ENCODE measurements at regions not wholly inside any gene's neighbourhood (a gene's known extent, or its start where the extent isn't known, plus 50 kb on each side); places are given as distances from the start of the nearest gene placed in this dataset.
"Not testable (repeated sequence)": the region's sequence is repeated elsewhere in the genome, so short reads cannot be mapped to it uniquely, and the experiment has no call there.

DNA sequence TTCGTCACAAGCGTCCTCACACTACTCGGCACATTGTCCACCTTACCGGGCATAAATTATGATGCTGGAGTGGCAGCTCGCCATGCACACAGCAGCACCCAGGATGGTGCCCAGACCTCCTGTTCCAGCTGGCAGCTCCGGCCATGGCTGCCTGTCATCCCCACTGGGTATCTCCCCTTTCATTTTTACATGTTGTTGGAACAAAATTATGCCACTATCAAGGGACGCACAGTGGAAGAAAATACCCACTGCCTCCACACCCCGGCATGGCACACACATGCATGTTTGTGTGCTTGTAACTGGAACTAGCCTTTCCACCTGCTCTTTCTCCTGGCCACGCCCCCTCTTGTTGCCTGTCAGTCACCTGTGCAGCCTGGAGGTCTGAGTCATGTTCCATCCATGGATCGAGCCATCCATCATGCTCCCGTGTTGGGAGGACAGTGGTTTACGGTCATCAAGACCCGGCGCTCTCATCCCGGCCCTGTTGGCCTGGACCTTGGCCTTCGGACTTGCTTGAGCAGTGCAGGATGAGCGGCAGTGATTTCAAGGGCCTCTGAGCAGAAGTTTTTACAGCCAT is 1069.6 kb downstream of the BRD1 start:
- no peak for DNase-seq (ENCODE audit: low read depth)

DNA sequence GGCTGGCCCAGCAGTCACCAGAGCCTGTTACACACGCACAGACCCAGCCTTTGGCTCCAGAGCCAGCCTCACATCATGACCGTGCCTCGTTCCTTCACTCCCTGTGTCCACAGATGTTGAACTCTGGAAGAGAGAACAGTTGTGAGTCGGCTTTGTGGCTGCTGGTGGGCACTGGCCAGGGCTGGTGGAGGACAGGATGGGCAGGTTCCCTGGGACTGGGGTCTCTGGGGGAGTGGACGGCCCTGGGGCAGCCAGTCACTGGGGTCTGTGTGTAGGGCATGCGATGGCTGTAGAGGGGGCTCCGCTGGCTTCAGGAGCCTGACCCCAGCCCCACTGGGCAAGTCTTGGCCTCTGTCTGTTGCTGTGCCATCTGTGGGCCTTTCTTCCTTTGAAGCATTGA is 1070.1 kb downstream of the BRD1 start:
- DNase-seq (ENCODE audit: low read depth): no peak

DNA sequence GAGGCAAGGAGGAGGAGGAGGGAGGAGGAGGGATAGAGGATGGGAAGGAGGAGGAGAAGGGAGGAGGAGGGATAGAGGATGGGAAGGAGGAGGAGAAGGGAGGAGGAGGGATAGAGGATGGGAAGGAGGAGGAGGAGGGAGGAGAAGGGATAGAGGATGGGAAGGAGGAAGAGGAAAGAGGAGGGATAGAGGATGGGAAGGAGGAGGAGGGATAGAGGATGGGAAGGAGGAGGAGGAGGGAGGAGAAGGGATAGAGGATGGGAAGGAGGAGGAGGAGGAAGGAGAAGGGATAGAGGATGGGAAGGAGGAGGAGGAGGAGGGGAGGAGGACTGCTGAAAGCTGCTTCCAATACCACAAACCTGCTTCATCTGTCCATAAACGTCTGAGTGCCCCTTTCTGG is 1070.5 kb downstream of the BRD1 start:
- DNase-seq (ENCODE audit: low read depth): not testable (repeated sequence)

DNA sequence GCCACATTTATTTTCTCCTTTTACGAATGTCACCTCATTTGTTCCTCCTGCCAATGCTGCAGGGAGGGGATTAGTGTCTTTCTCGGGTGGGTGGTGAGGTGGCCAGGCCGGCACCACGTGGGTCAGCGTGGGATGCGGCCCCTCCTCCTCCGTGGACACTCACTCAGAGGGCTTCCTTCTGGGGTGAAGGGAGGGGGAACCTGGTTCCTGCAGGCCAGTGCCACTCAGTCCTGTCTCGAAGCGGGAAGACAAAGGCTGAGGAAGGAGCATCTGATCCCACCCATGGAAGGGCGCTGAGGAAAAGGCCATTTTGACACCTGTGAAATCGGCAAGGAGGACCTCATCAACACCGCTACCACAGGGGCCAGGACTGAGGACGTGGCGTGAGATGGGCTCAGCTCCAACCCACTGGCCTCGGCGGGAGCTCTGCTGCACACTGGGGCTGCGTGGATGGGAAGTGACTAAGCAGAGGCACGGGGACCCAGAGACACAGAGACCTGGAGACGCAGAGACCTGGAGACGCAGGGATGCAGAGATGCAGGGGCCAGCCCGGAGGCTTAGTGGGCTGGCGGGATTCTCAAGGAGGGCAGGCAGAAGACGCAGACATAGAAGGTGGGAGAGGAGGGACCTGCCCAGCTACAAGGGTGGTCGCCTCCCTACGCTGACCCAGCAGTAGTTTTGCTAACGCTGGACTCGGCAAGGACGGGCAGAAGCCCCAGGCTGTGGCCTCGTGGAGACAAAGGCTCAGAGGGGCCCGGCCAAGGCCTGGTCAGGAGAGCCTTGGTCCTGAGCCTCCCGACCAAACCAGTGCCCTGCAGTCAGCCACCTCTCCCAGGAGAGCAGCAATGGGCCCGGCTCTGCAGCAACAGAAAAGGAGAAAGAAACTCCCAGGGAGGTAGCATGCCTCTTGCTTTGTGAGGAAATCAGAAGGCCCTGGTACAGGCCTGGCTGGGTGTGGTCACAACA is 1071.2 kb downstream of the BRD1 start:
- no peak for DNase-seq (ENCODE audit: low read depth)

DNA sequence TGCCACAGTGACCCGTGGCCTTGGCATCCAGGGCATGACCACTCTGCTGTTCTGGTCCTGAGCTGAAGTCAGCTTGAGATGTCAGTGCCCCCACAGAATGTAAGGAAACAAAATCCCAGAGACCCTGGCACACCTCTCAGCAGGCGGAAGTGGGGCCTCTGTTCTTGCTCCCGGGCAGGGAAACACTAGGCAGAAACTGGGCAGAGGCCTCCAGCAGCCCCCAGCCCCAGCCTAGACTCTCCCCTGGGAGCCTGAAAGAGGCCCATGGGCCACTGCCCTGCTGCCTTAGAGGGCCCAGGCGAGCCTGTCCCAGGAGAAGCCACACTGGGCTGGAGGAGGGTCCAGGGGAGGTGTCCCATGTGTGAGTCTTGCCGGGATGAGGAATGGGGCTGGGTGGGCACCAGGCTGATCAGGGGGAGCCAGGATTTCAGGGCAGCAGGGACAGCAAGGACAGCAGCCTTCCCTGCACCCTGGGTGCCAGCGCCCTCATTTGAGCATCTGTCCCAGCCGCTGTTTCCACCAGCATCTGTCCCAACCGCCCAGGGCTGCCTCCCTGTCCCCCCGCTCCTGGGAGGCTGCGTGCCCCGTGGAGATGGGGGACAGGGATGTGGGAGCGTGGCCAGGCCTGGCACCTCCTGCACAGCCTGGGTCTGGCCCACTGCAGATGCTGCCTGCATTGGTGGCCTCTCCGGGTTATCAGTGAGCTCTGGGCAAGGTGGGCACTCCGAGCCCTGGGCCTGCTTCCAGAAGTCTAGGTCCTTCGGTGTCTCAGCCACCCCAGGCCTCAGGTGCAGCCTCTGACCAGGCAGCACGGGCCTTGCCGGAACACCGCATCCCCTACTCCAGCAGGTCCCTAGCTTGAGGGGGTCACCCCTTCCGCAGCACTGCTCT is 1072.4 kb downstream of the BRD1 start:
- no peak for DNase-seq (ENCODE audit: low read depth)

DNA sequence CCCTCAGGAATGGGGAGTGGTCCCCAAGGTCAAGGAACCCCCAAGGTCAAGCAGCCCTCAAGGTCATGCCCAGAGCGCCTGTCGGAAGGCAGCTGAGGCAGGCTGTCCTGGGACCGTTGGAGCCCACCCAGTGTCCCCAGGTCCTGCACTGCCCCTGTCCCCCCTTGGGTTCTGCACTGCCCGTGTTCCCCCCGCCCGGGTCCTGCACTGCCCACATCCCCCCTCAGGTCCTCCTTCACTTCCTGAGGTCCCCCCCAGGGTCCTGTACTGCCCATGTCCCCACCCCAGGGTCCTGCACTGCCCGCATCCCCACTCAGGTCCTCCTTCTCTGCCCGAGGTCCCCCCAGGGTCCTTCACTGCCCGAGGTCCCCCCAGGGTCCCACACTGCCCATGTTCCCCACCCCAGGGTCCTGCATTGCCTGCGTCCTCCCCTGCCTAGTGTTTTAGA is 1073.0 kb downstream of the BRD1 start:
- DNase-seq (ENCODE audit: low read depth): no peak

DNA sequence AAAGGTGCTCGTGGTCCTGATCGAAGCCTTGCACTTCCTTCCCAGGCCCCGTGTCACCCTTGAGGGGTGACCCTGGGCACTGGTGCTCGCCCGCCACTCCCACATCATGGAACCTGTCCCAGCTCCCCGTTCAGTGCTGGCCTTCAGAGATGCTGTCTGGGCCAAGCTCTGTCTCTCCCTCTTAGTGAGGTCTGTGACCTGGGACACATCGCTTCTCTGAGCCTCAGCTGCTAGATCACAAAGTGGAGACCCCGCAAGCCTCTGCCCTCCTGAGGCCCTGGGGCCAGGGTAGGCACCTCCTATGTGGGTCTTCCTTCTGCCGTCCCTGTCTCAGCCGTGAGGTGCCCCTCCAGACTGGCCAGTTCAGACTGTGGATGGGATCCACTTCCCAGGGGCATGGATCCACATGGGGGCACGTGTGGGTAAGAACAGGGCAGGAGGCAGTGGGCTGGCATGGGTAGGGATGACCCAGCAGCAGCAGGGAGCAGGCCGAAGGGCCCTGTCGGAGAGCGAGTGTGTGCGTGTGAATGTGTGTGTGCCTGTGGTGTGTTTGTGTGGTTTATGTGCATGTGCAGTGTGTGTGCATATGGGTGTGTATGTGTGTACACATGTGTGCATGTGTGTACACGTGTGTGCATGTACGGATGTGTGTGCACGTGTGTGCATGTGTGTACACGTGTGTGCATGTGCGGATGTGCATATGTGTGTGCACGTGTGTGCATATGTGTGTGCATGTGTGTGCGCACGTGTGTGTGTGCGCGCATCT is 1073.7 kb downstream of the BRD1 start:
- no peak for DNase-seq (ENCODE audit: low read depth)

DNA sequence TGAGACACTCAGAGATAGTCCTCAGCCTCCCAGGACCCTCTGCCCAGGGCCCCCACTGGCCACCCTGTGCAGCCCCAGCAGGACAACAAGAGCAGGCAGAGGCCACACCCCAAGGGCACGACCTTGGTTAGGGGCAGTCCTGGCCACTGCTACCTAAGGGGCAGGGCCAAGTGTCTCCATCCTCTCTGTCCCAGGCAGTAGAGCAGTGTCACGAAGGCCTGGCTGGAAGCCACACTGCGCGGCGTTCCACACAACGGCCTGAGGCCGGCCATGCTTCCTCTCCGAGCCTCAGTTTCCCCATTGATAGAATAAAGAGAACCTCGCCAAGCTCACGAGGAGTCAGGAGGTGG is 1074.3 kb downstream of the BRD1 start:
- DNase-seq (ENCODE audit: low read depth): no peak

DNA sequence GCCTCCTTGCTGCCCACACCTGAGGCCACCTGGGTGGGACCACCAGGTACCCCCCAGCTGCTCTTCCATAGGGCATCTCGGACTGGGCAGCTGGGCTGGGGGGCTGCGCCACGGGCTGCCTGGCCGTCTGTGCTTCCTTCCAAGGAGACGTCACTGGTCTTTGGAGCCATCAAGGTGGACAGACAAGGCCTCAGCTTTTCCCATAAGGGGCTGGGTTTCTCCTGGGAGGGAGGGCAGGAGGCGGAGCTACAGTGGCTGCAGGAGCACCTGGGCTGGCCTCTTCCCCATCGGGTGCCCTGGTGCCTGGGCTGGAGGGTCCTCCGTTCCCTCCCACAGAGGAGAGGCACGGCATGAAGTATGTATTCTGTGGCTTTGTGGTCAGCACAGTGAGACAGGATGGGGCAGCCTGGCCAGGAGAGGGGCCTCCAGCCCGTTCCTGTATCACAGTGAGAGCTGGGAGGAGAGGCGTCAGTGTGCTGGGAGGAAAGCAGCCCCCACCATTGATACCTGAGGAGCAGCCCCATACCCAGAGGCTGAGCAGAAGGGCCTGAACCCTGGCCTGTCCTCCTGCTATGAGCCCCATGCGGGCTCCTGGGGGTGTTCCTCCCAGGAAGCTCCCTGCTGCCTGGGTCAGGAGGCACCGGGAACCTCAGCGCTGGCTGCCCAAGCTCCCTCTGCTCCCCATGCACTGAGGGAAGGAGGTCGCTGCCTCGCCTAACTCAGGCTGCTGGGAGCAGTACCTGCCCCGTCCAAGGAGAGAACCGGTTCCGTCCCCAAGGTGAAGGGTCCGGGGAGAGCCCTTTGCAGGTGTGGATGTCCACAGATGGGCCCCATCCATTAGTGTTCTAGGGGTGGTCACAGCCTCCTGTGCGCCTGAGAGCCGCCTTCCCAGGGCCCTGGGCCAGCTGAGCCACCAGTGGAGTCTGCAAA is 1075.0 kb downstream of the BRD1 start:
- DNase-seq (ENCODE audit: low read depth): no peak

DNA sequence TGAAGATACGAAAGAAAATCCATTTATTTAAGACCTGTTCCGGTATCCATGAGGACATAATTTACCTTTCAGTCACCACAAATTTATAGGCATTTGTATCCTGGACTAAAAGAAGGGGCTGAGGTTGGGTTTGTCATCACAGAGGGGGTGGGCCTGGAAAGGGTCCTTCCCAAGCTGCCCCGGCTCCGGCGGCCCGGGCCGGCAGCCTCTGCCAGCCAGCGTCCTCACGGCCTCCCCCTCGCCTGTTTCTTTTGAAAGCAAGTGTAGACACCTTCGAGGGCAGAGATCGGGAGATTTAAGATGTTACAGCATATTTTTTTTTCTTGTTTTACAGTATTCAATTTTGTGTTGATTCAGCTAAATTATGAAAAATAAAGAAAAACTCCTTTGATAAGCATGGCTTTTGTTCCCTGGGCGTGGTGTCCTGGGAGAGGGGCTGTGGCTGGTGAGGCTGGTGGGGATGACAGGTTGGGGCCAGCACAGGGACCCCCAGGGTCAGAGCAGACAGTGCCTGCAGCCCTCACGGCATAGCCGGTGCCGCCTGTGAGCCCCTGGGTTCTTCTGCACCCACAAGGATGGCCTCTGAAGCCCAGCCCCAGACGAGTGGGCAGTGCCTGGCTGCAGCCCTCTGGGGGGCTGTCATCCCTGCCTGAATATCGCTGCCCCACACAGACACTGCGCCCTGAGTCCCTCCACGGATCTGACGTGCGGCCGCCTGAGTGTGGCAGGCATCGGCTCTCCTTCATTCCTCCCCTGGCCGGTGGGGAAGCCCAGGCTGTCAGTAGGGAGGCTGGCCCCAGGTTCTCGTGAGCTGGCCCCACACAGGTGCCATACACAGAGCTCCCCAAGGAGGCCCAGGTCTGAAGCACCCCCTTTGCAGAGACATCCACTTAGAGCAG is 1075.9 kb downstream of the BRD1 start:
- no peak for DNase-seq (ENCODE audit: low read depth)

DNA sequence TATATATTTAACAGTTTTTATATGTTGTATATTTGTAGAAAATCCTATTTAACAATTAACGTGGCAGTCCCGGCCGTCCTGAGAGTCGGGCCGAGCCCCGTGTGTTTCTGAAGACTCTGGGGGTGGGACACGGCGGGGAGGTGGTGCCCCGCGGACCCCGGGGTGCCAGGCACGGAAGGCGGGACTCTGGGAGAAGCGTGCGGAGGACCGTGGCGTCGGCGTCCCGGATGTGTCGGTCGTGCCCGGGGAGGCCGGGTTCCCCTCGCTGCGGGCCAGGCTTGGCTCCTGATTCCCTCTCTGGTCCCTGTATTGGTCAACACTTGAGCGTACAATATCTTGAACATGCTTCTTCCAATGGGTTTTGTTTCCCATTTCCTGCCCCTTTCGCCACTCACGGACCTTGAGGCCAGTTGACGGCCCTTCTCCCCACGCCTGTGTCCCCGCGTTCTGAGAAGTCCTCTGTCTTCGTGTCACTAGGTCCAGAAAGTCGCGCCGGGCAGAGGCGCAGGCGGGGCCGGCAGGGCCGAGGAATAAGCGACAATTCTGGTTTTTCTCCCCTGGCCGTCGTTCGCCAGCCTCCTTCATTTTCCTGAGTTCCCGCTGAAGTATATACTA is 1076.7 kb downstream of the BRD1 start:
- no peak for DNase-seq (ENCODE audit: low read depth)

DNA sequence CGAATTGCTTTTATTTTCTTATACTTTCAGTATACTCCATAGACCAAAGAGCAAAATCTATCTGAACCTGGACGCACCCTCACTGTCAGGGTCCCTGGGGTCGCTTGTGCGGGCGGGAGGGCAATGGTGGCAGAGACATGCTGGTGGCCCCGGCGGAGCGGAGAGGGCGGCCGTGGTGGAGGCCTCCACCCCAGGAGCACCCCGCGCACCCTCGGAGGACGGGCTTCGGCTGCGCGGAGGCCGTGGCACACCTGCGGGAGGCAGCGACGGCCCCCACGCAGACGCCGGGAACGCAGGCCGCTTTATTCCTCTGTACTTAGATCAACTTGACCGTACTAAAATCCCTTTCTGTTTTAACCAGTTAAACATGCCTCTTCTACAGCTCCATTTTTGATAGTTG is 1077.4 kb downstream of the BRD1 start:
- DNase-seq (ENCODE audit: low read depth): no peak

DNA sequence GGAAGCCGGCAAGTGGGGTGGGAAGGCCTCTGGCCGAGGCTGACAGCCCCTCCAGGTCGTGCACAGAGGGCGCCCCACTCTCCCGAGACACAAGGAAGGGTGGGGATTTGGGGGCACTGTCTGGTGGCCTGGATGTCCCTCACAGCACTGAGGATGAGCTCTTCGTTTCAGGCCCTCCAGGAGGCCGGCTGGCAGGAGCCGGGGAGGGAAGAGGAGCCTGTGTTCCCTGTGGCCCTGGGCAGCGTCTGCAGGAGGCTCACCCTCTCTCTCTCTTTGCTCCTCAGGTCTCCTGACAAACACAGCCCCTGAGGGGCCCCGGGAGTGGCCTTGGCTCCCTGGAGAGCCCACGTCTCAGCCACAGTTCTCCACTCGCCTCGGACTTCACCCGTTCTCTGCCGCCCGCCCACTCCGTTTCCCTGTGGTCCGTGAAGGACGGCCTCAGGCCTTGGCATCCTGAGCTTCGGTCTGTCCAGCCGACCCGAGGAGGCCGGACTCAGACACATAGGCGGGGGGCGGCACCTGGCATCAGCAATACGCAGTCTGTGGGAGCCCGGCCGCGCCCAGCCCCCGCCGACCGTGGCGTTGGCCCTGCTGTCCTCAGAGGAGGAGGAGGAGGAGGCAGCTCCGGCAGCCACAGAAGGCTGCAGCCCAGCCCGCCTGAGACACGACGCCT is 1078.0 kb downstream of the BRD1 start:
- DNase-seq (ENCODE audit: low read depth): no peak

DNA sequence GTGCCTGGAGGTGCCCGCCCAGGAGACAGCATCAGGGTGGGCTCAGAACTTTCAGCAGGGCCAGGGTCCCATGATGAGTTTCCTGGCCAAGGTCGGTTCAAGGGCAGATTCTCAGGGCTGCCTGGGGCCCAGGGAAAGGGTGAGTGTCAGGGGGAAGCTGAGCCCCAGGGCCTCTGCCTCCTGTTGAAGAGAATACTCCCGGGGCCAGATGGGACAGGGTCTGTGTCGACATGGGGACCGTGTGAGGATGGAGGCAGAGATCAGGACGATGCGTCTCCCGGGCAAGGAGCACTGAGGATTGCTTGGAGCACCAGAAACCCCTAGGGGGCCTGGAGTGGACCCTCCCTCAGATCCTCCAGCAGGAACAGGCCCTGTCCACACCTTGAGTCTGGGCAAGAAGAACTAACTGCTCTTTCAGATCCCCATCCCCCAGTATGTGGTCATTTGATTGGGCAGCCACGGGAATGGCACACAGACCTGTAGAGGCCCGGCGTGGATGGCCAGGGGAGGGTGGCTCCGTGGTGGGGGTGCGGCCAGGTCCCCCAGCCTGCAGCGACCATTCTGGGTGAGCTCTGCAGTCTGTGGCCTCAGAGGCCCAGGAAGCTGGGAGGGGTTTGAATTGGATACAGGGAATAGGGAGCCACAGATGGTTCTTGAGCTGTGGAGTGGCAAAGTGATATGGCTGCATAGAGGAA is 1078.7 kb downstream of the BRD1 start:
- no peak for DNase-seq (ENCODE audit: low read depth)

DNA sequence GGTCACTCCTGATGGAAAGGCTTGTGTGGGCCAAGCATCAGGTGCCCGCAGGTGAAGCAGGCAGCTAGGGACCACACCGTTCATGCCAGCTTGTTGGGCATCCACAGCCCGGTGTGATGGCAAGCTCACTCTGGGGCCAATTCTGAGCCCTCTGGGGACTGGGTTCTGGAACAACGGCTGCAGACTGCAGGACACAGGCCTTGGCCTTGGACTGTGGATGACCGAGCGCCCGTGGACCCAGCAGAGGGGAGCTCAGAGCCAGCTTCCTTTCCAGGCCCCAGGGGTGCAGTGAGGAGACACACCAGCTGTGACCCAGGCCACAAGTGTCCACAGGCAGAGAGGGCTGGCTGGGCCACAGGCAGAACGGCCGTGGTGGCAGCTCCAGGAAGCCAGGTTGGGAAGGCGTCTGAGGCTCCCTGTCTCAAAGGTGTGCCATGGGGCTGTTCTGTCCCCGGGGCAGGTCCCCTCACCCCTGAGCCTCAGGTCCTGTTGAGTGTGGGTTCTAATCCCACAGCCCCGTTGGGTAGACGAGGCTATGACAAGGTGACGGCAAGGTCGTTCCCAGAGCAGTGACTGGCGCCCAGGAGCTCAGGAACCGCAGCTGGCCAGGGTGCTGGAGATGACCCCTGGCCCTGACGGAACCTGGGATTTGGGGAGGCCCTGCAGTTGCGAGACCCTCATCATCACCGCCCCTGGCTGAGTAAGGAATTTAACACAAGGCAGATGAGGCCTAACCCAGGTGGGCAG is 1079.4 kb downstream of the BRD1 start:
- no peak for DNase-seq (ENCODE audit: low read depth)

DNA sequence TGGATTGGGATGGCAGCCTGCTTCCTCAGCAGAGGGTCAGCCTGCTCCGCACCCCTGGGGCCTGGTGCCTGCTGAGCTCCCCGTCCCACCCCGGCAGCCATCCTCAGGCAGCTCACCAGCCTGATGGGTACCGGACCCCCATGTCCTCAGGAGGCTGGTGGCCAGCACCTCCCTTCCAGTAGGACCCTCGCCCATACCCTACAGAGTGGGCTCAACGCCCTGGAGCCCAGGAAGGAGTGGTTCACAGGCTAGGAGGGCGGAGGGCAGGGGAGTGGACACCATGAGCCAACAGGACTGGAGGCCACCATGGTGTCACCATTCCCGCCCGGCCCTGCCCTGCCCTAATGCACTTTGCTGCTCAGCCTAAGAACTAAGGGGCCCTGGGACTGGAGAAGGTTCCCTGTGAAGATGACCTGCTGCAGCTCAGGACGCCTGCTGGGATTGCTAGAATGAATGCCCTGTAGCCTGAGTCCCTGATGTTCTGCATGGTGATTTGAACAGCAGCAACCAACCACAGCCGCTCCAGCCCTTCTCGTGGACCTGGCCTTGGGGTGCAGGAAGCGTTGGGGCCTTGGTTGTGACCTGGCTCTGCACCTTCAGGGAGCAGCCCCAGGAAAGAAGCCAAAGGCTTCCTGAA is 1080.8 kb downstream of the BRD1 start:
- no peak for DNase-seq (ENCODE audit: low read depth)

Measured in activated T-helper 1 cell treated with Interleukin-2 at 50 U/mL for 16 hours (primary cell).